ENCODE measurements at regions not wholly inside any gene's neighbourhood (a gene's known extent, or its start where the extent isn't known, plus 50 kb on each side); places are given as distances from the start of the nearest gene placed in this dataset.
"Not testable (repeated sequence)": the region's sequence is repeated elsewhere in the genome, so short reads cannot be mapped to it uniquely, and the experiment has no call there.

DNA sequence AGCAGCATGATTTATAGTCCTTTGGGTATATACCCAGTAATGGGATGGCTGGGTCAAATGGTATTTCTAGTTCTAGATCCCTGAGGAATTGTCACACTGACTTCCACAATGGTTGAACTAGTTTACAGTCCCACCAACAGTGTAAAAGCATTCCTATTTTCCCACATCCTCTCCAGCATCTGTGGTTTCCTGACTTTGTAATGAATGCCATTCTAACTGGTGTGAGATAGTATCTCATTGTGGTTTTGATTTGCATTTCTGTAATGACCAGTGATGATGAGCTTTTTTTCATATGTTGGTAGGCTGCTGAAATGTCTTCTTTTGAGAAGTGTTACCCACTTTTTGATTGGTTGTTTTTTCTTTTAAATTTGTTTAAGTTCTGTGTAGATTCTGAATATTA is 245.2 kb downstream of the SYT10 start:
- TF ChIP-seq, protein P1, sequence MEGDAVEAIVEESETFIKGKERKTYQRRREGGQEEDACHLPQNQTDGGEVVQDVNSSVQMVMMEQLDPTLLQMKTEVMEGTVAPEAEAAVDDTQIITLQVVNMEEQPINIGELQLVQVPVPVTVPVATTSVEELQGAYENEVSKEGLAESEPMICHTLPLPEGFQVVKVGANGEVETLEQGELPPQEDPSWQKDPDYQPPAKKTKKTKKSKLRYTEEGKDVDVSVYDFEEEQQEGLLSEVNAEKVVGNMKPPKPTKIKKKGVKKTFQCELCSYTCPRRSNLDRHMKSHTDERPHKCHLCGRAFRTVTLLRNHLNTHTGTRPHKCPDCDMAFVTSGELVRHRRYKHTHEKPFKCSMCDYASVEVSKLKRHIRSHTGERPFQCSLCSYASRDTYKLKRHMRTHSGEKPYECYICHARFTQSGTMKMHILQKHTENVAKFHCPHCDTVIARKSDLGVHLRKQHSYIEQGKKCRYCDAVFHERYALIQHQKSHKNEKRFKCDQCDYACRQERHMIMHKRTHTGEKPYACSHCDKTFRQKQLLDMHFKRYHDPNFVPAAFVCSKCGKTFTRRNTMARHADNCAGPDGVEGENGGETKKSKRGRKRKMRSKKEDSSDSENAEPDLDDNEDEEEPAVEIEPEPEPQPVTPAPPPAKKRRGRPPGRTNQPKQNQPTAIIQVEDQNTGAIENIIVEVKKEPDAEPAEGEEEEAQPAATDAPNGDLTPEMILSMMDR (IDR thresholded peaks at IDR 0.05; ENCODE audit: borderline replicate concordance, extremely low read depth, low read length, poor library complexity, severe bottlenecking) = not testable (repeated sequence)
- TF ChIP-seq EZH2 (IDR thresholded peaks at IDR 0.05; ENCODE audit: borderline replicate concordance, low read depth, low read length, severe bottlenecking) = not testable (repeated sequence)

Measured in DND-41 (cell line).